Frontal cortex (tissue), 3 donors: ENCODE measurements at regions not wholly inside any gene's neighbourhood (a gene's known extent, or its start where the extent isn't known, plus 50 kb on each side); places are given as distances from the start of the nearest gene placed in this dataset.

Source experiments
- DNase-seq, 2 donors: peaks; one replicate each; pipeline ENCODE4 v3.0.0; 2012; ENCODE audit warnings: low spot score in 2 of 2
- FAIRE-seq: peaks from 2 replicates; lab custom pipeline; 2012; peaks lifted over from hg19 to GRCh38; lab: Jason Lieb, UNC
- donor health status: control.
- donor health status: control.
- donor health status: control.

DNA sequence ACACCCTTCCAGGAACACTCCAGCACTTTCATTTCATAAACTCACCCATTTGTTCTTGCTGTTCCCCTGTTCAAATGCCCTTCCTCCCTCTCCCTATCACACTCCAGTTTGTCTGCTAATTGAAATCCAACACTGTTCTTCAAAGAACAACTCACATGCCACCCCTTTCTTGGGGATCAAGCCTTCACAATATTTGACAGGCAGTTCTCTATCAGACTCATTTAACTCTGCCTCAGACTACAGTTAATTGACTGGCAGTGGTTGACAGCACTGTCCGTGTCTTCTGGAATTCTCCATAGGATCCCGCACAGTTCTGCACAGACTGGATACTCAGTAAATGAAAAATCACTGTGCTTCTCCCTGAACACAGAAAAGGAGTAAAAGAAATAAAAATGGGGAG lies 87.8 kb downstream of the PMP22 start:
- FAIRE-seq (no peak), DNase-seq (no peak)

DNA sequence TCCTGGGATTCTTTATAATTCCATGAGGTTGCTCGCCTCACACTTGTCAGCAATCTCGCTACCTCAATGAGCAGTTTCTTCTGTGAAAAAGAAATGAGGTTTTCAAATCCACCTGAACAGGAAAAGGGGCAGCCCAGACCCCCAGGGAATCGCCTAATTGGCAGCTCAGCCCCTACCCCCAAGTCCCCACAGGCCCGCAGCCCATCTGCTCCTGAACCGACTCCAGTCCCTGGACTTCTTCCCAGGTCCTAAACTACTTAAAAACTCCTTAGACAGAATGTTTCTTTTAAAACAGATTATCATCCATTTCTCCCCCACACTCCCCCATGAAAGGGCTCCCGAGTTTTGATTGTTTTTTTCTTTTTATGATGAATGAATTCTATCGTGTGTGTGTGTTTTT lies 89.8 kb downstream of the PMP22 start:
- FAIRE-seq = no peak
- no peak for DNase-seq

DNA sequence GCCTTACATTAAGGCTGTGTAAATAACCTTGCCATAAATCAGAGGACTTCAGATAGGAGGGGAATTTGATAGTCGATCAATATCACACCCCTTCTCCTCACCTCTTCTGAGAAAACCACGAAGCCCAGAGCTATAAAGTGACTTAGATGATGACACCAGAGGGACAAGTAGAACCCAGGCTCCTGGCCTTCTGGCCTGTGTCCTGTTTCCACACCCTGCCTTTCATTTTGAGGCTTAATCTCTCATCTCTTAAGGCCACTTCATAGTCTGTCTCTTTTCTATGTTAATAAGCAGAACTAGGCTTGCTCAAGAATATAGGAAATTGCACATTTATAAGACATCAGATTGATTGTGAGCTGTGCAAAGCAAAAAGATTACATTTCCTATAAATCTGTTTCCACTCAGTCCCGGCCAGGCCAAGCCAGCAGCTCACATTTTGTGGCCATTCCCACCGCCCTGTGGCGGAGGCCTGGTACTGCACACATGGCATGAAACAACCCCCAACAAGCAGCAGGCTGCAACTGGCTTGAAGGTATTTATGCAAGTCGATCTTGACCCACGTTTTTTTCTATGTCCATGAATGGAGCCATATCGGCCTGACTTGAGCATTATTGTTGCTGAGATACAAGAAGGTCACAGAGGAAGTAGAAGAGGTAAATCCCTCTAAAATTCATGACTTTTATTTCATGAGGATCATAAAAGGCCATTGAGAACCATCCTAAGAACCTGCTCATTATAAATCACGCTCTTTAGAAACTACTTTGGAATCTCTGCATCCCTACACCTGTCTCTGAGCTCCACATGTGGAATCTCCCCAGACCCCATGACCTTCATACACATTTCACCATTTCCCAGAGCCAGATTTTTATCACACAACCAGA lies 93.7 kb downstream of the PMP22 start:
- peak; percentile 55 for FAIRE-seq

DNA sequence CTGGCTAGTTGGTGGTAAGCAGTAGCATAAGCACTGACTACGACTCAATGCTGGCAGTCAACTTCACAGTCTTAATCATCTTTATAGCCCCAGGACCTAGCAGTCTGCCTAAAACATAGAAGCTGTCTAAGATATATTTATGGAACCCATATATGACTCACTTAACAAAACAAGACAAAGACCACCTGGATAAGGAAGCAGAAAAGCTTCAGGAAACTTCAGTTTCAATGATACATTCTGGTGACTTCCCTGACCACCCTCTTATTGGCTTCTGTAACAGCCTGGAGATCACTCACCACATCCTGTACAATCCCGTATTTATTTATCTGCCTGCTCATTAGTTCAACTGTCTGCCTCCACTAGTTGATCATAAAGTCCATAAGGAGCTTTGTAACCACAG lies 95.5 kb downstream of the PMP22 start:
- no peak for DNase-seq
- FAIRE-seq = no peak

More for the DNA sequence above, 93.7 kb downstream of the PMP22 start:
- DNase-seq = peak; percentile 19 to 59

DNA sequence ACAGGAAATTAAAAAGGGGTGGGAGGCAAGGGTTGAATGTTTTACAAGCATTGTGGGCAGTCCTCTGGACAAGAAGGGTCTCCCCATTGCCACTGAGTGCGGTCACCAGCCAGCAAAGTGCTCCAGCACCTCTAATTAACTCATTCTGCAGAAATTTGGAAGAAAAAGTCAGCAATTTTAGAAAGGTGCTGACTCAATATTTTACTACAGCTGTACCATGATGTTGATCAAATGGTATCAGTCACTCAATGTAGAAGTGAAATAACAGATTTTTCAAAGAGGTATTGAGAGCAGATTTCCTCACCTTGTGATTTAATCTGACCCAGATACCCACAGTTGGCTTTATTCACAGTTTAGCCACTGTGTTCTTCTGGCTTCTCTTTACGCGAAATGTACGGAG lies 96.7 kb downstream of the PMP22 start:
- FAIRE-seq (no peak), DNase-seq (no peak)

DNA sequence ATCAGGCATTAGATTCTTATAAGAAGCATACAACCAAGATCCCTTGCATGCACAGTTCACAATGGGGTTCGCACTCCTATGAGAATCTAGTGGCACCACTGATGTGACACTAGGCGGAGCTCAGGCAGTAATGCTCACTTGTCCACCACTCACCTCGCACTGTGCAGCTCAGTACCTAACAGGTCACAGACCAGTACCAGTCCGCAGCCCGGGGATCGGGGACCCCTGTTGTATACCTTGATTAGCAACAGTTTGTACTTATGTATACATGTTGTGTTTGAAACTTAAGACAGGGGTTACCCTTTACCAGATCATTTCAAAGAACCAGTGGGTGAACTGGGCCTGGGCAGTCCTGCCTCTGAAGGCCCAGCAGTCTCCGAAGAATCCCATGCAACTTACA lies 103.7 kb downstream of the PMP22 start:
- FAIRE-seq (no peak), DNase-seq (no peak)

DNA sequence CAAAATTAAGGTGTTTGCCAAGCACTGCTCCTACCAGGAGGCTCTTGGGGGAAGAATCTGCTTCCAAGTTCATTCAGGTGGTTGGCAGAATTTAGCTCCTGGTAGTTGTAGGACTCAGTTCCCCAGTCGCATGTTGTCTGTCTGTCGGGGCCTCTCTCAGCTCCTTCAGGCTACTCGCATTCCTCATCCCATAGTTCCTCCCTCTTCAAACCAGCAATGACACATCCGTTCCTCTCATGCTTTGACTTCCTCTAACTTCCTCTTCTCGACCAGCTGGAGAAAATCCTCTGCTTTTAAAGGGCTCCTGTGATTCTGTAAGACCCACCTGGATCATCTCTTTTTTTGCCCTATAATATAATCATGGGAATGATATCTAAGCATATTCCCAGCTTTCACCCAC lies 108.1 kb downstream of the PMP22 start:
- FAIRE-seq = no peak

DNA sequence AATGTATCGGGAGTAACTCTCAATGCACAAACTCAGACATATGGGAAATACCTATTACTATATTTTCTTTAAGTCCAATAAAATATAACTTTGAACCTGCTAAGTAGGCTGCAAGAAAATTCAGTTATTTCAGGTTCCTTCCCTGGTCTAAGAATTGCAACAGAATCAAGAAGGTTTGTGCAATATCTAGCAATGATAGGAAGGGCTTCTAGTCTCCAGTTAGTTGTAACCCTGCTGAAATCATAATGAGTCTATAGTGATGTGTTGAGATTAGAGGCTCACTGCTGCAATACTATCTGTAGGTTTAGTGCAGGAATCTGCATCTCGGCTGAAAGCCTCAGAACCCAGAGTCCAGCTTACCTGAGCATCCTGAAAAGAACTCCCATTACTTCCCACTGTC lies 110.5 kb downstream of the PMP22 start:
- FAIRE-seq = no peak
- DNase-seq = no peak

More for the DNA sequence above, 108.1 kb downstream of the PMP22 start:
- no peak for DNase-seq

DNA sequence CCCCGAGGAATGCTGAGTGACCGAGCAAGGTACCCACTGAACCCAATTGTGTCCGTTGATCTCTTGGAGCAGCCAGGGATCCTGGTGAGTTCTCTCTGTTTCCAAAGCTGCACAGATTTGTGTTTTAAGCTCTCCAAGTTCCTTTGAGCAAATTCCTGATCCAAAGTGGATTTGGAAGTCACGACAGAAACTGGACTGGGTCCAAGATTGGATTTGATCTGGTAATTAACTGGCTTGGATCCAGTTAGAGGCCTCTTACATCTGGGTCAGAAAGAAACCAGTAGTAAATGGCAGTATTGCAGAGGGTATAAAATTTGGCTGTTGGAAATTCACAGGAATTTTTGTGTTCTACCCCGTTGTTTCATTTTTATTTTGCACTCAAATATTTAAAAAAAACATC lies 119.5 kb downstream of the PMP22 start:
- DNase-seq (no peak), FAIRE-seq (no peak)

DNA sequence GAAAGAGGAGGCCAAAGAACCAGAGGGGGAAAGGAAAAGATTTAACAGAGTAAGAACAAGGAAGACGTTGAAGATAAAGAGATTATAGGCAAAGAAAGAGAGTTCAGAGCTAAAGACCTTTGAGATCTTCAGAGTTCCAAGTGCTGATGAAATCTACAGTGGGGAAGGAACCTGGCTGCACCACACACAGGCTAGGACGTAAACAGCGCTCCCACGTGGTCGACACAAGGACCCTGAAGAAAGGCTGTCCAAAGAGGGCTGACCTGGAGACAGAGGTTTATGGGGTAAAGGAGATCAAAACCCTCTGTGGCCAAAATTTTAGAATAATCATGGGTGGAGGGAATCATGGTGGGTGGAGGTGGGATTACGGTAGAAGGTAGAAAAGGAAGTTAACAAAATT lies 121.6 kb downstream of the PMP22 start:
- no peak for DNase-seq
- no peak for FAIRE-seq

DNA sequence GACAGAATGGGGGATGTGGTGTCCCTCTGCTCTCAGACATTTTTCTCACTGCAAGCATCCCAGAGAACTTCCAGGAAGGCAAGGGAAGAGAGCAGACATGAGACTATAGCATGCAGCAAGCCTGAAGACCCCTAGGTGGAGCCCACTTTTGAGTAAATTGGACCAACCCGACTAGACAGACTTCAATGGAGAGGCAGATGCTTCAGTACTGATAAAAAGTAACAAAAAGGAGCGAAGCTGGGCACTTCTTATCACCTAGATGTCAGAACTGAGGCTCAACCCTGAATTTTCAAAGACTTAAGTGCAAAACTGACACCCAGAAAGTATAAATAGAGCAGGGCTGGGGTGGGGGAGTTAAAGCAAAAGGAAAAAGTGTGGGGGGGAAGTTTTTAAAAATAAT lies 130.8 kb downstream of the PMP22 start:
- FAIRE-seq = no peak
- DNase-seq = no peak

DNA sequence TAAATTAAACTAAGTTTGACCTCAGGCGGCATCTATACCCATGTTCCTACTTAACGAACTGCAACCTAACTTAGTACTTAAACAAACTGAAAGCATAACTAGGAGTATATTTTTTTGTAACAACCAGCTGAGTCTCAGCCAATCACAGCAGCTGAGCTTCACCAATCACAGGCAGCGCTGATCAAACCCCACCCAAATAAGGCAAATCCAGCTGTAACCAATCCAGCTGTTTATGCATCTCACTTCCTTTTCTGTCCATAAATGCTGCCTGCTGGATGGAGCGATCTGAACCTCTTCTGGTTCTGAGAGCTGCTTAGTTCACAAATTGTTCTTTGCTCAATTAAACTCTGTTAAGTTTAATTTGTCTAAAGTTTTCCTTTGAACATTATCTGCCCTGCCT lies 131.3 kb downstream of the PMP22 start:
- no peak for DNase-seq
- FAIRE-seq = no peak

DNA sequence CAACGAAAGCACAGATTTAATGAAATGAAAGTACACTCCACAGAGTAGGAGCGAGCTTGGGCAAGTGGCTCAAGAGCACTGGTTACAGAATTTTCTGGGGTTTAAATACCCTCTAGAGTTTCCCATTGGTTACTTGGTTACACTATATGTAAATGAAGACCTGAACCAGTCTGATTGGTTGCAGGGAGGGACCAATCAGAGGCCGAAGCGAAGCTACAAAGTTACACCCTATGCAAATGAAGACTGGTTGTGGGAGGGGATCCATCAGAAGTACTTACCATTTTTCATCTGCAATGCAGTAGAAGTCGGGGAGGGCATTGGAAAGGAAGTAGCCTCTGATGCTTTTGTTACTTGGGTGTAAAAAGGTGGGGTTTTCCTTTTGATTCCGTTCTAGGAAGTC lies 132.0 kb downstream of the PMP22 start:
- FAIRE-seq = no peak

DNA sequence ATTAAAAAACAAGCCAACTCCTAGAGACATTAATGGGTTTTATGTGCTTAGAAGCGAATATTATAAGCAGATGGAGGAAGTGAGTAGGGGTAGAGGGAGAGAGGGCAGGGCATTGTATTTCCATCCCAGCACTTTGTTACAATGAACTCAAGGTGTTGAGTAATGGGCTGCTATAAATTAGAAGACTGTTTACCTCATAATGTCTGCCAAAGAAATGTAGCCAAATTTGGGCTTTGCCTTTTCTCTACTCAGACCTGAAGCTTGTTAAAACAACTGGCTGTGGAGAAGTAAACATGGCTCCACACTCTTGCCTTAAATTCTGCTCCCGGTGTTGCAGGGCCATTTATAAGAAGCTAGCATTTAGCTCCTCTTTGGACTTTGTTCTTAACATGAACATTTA lies 134.7 kb downstream of the PMP22 start:
- no peak for DNase-seq

More for the DNA sequence above, 132.0 kb downstream of the PMP22 start:
- DNase-seq = no peak

DNA sequence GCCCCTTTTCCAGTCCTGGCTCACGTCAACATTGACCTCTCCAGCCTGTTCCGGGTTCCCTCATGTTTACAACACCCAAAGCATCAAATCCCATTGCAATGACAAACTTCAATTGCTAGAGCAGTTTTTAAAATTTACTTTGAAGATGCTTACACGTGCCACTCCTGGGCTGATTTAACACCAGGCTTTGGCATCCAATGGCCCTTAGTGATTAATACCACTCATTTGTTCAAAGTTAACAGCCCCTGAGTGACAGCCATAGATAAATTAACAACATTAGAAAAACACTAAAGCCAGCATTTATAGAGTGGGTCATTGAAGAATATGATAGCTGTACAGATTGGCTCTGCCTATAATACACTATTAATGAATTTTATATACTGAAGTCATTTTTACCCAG lies 135.1 kb downstream of the PMP22 start:
- FAIRE-seq = no peak
- DNase-seq = no peak

More for the DNA sequence above, 134.7 kb downstream of the PMP22 start:
- no peak for FAIRE-seq

DNA sequence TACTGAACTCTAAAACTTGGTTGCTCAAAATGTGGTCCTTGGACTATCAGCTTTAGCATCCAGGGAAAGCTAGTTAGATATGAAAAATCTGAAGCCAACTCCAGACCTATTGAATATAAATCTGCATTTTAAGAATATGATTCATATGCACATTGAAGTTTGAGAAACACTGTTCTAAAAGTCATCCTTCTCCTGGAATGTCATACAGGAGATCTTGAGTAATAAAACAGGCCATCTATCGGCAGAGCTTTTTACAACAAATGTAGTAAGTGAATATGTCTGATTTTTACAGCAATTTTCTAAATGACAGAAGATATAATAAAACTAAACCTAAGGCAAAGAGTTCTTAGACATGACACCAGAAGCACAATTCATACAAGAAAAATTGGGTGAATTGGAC lies 140.4 kb downstream of the PMP22 start:
- FAIRE-seq = no peak
- no peak for DNase-seq

DNA sequence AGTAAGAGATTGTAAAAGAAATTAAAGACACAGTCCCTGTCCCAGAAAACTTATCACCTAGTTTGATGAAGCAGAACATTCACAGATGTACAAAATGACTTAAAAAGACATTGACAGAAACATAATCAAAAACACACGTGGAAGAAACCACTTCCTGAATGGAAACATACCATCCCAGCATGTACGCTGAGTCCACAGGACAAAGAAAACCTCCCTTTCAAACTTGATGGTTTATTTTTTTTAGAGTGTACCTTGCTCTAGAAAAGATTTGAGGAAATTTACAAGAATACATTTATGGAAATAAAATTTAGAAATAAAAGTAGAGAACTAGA lies 140.9 kb downstream of the PMP22 start:
- no peak for DNase-seq
- no peak for FAIRE-seq

DNA sequence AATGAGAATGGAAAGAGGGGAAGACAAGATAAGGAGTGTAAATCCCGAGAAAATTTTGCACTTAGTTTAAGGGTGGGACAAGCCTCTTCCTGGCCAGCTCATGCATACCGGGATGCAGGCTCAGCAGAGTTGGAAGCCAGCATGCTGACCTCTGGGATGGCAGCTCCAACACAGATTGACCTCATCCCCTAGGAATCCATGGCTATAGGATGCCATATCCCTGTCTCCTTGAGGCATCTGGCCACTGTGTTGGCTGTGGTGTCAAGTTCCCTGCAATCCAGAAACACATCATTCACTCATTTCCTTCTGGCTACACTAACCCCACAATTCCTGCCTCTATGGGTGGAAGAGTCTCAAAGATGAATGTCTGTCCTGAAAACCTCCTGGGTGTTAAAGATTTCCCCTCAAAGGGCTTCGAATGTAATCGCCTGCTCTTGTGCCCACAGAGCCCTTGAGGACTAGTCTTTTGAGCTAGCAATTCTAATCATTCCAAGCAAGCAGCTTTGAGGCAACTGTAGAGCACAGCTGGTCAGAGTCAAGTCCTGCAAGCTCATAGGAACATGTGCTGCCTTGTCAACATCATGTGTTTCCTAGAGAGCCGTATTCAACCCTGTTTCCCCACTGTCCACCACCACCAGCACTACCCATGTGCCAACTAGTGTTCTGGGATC lies 141.4 kb downstream of the PMP22 start:
- DNase-seq (no peak), FAIRE-seq (no peak)

DNA sequence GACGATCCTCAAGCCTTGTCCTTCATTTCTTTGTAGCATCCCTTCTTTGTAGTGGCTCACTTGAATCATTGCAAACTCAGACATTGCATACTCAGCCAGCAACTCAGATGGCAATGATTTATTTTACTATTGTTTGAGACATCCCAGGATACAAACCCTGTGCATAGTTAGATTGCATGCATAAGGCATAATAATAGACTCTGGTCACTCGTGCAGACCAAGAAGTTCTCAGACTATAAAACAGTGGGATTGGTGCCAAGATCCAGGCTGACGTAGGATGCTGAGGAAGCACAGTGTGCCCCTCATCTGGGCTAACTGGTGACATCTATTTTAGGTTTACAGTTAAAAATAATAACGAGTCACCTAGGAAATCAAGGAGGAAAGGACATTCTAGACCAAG lies 142.3 kb downstream of the PMP22 start:
- no peak for FAIRE-seq

DNA sequence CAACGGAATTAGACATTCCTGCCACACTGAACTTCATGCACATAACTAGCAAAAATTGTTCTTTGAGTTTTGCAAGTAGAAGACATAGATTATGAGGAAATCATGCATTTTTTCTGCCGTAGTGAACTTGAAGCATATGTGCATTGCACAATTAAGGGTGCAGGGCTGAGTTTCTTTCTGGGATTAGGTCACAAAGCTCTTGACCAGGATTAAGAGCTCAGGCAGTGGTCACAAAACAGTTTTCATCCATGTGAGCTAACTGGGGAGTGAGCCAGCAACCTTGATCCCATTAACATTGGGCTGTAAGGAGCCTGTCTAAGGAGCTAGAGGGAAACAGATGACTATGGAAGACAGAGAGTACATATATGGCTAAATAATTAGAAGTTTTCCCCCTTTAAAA lies 143.7 kb downstream of the PMP22 start:
- DNase-seq (no peak), FAIRE-seq (no peak)

More for the DNA sequence above, 142.3 kb downstream of the PMP22 start:
- DNase-seq = no peak

DNA sequence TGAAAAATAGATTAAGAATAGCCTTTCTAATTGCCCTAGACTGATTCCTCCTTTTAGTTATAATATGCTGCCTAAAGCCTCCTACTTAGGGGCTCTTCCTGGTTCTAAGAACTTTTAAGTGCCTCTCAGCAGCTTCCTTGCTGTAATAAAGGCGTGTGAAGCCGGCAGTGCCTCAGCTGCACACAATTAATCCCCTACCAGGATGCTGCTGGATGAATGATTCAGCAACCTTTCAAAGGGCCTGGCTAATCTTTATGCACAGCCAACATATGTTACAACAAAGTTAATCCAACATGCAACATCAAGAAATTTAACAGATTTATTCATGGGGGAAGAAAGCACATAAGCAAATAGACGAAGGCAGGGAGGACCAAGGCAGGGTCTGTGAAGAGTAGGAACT lies 145.2 kb downstream of the PMP22 start:
- DNase-seq (no peak), FAIRE-seq (no peak)

DNA sequence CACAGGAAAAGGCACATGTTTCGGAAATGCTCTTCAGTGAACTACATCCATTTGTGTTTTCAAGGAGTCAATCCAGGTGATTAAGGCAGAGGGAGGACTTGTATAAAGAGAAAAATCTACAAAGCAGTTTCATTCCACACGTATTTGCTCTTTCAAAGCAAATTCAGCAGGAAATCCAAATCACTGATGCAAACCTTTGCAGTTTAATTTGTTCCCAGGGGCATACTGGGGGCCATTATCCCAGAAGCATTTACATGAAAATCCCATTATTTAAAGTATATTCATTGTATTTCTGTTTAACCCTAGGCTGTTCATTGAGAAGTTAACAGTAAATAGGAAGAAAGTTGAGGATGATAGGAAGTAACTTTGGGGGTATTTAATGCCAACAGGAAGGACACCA lies 147.9 kb downstream of the PMP22 start:
- no peak for FAIRE-seq

More for the DNA sequence above, 147.9 kb downstream of the PMP22 start:
- DNase-seq = no peak
